NCI-H1092 treated with DMSO at 0.1 percent for 48 hours (cell line): ENCODE measurements at regions not wholly inside any gene's neighbourhood (a gene's known extent, or its start where the extent isn't known, plus 50 kb on each side); places are given as distances from the start of the nearest gene placed in this dataset.
A peak's percentile ranks its signal among the peaks of the same experiment; 100 is the strongest.
"Not testable (repeated sequence)": the region's sequence is repeated elsewhere in the genome, so short reads cannot be mapped to it uniquely, and the experiment has no call there.

Experiments used
- DNase-seq: peaks from one replicate; lab custom pipeline; 2025; lab: John Stamatoyannopoulos, UW

- DNase-seq, result no peak
Measured at GRCh38 chr1:197985351-197985750, 68.2 kb downstream of the LHX9 start.

GRCh38 chr1:197986817-197987216, 69.6 kb downstream of the LHX9 start:
- DNase-seq, result no peak

- no peak for DNase-seq
Measured at GRCh38 chr1:197987294-197987693, 70.1 kb downstream of the LHX9 start.

- DNase-seq, result not testable (repeated sequence)
Measured at GRCh38 chr1:197988581-197988980, 71.4 kb downstream of the LHX9 start.

- no peak for DNase-seq
Measured at GRCh38 chr1:197989058-197989457, 71.9 kb downstream of the LHX9 start.

- no peak for DNase-seq
Measured at GRCh38 chr1:197991594-197991993, 74.4 kb downstream of the LHX9 start.

- DNase-seq, result no peak
Measured at GRCh38 chr1:197994907-197995407, 77.8 kb downstream of the LHX9 start.

GRCh38 chr1:197995408-197996258, 78.5 kb downstream of the LHX9 start:
- no peak for DNase-seq

GRCh38 chr1:197996259-197996512, 79.0 kb downstream of the LHX9 start:
- DNase-seq, result not testable (repeated sequence)

GRCh38 chr1:197998110-197998509, 80.9 kb downstream of the LHX9 start:
- DNase-seq, result no peak

GRCh38 chr1:198001776-198002408, 84.7 kb downstream of the LHX9 start:
- DNase-seq, result no peak

- DNase-seq, result no peak
Measured at GRCh38 chr1:198003468-198003867, 86.3 kb downstream of the LHX9 start.

GRCh38 chr1:198007011-198007410, 89.8 kb downstream of the LHX9 start:
- DNase-seq, result no peak

GRCh38 chr1:198007687-198008607, 90.8 kb downstream of the LHX9 start:
- DNase-seq, result no peak

- no peak for DNase-seq
Measured at GRCh38 chr1:198014355-198014754, 97.2 kb downstream of the LHX9 start.

GRCh38 chr1:198015309-198015708, 98.1 kb downstream of the LHX9 start:
- DNase-seq, result peak; percentile 24

- no peak for DNase-seq
Measured at GRCh38 chr1:198018529-198018928, 101.4 kb downstream of the LHX9 start.

- DNase-seq, result no peak
Measured at GRCh38 chr1:198019126-198019525, 102.0 kb downstream of the LHX9 start.

- no peak for DNase-seq
Measured at GRCh38 chr1:198024336-198024735, 107.2 kb downstream of the LHX9 start.

GRCh38 chr1:198024782-198025181, 107.6 kb downstream of the LHX9 start:
- DNase-seq, result no peak

- DNase-seq, result no peak
Measured at GRCh38 chr1:198030682-198031081, 113.5 kb downstream of the LHX9 start.

- no peak for DNase-seq
Measured at GRCh38 chr1:198031086-198031485, 113.9 kb downstream of the LHX9 start.

GRCh38 chr1:198032668-198033067, 115.5 kb downstream of the LHX9 start:
- DNase-seq, result no peak
